Activated T-cell treated with anti-CD3 and anti-CD28 coated beads, Interleukin-2, amount 50 U/mL, for 48 hours (primary cell): ENCODE measurements at regions not wholly inside any gene's neighbourhood (a gene's known extent, or its start where the extent isn't known, plus 50 kb on each side); places are given as distances from the start of the nearest gene placed in this dataset.

Experiments used
- DNase-seq, 2 experiments: peaks; one replicate each; pipeline ENCODE4 v3.0.0-alpha.2; 2020

GRCh38 chr10:10598297-10598696, 419.4 kb upstream of the CELF2 start:
- no peak for DNase-seq

- no peak for DNase-seq
These were observed 417.7 kb upstream of the CELF2 start for GRCh38 chr10:10600004-10600403.

- no peak for DNase-seq
These were observed 412.1 kb upstream of the CELF2 start for GRCh38 chr10:10605551-10606081.

GRCh38 chr10:10609379-10609955, 408.2 kb upstream of the CELF2 start:
- DNase-seq = no peak

GRCh38 chr10:10610171-10610570, 407.5 kb upstream of the CELF2 start:
- DNase-seq = no peak

GRCh38 chr10:10612151-10612550, 405.5 kb upstream of the CELF2 start:
- DNase-seq = no peak

GRCh38 chr10:10613656-10614244, 403.9 kb upstream of the CELF2 start:
- DNase-seq = no peak

GRCh38 chr10:10617686-10618085, 400.0 kb upstream of the CELF2 start:
- DNase-seq = no peak

GRCh38 chr10:10618139-10618538, 399.5 kb upstream of the CELF2 start:
- DNase-seq = no peak

GRCh38 chr10:10623958-10624566, 393.6 kb upstream of the CELF2 start:
- no peak for DNase-seq

GRCh38 chr10:10624567-10624962, 393.1 kb upstream of the CELF2 start:
- DNase-seq = no peak

GRCh38 chr10:10625491-10625890, 392.2 kb upstream of the CELF2 start:
- DNase-seq = no peak

- DNase-seq = no peak
These were observed 390.9 kb upstream of the CELF2 start for GRCh38 chr10:10626734-10627133.

- DNase-seq = no peak
These were observed 390.3 kb upstream of the CELF2 start for GRCh38 chr10:10627414-10627813.

- DNase-seq = no peak
These were observed 388.2 kb upstream of the CELF2 start for GRCh38 chr10:10629512-10629911.

GRCh38 chr10:10630281-10630680, 387.4 kb upstream of the CELF2 start:
- no peak for DNase-seq

- no peak for DNase-seq
These were observed 386.9 kb upstream of the CELF2 start for GRCh38 chr10:10630782-10631181.

GRCh38 chr10:10642189-10642588, 375.5 kb upstream of the CELF2 start:
- no peak for DNase-seq

GRCh38 chr10:10642751-10643150, 374.9 kb upstream of the CELF2 start:
- DNase-seq = no peak

GRCh38 chr10:10644008-10644646, 373.5 kb upstream of the CELF2 start:
- no peak for DNase-seq

GRCh38 chr10:10644676-10645385, 372.8 kb upstream of the CELF2 start:
- DNase-seq = no peak

GRCh38 chr10:10647331-10647730, 370.3 kb upstream of the CELF2 start:
- DNase-seq = no peak

GRCh38 chr10:10657139-10657760, 360.4 kb upstream of the CELF2 start:
- DNase-seq = no peak
